ENCODE measurements at regions not wholly inside any gene's neighbourhood (a gene's known extent, or its start where the extent isn't known, plus 50 kb on each side); places are given as distances from the start of the nearest gene placed in this dataset.

DNA sequence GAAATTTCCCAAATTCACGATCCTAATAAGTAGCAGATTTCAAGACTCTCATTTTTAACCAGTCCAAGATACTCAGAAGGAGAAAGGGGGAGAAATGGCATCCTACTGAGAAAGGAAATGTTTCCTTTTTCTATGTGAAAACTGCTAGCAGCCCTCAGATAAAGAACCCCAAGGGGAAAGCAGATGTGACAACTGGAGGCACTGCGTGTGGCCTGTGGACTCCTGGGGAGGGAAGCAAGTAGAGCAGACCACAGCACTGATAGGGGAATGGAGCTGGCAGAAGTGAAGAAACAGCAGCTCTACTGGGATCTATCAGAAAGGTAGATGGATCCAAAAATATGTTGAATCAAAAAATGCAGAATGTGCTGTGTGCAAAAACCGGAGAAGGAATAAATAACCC, 239.7 kb upstream of the API5 start:
- TF ChIP-seq EP300 (IDR thresholded peaks at IDR 0.05) (no peak), POLR2A (IDR thresholded peaks at IDR 0.05) (no peak)
- TF ChIP-seq, protein P1, sequence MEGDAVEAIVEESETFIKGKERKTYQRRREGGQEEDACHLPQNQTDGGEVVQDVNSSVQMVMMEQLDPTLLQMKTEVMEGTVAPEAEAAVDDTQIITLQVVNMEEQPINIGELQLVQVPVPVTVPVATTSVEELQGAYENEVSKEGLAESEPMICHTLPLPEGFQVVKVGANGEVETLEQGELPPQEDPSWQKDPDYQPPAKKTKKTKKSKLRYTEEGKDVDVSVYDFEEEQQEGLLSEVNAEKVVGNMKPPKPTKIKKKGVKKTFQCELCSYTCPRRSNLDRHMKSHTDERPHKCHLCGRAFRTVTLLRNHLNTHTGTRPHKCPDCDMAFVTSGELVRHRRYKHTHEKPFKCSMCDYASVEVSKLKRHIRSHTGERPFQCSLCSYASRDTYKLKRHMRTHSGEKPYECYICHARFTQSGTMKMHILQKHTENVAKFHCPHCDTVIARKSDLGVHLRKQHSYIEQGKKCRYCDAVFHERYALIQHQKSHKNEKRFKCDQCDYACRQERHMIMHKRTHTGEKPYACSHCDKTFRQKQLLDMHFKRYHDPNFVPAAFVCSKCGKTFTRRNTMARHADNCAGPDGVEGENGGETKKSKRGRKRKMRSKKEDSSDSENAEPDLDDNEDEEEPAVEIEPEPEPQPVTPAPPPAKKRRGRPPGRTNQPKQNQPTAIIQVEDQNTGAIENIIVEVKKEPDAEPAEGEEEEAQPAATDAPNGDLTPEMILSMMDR (IDR thresholded peaks at IDR 0.05): no peak
- H3K4me3 ChIP-seq: no peak overlapping the region
- H3K36me3 ChIP-seq: no peaks in the 10 kb centered on the region
- no peak overlapping the region for H3K27ac ChIP-seq
- WGBS, 2 donors: 32 to 56% methylated on average over 3 of the region's 3 CpGs
- no peaks in the 10 kb centered on the region for H3K4me1 ChIP-seq
- H3K27me3 ChIP-seq: no peaks in the 10 kb centered on the region
- DNase-seq (ENCODE audit: low spot score in 2 of 2): no peak
- no peaks in the 10 kb centered on the region for H3K9me3 ChIP-seq

DNA sequence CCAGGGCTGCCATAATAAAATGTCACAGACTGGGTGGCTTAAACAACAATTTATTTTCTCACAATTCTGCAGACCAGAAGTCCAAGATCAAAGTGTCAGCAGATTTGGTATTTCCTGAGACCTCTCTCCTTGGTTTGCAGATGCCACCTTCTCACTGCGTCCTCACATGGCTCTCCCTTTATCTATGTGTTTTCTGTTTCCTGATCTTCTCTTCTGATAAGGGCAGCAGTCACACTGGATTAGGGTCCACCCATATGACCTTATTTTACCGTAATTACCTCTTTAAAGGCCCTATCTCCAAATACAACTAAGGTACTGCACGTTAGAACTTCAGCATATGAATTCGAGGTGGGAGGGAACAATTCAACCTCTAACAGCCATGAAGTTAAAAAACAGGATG, 238.9 kb upstream of the API5 start:
- Histone ChIP-seq H3K27me3 (no peaks in the 10 kb centered on the region), H3K4me1 (no peaks in the 10 kb centered on the region), H3K36me3 (no peaks in the 10 kb centered on the region), H3K9me3 (no peaks in the 10 kb centered on the region), H3K27ac (no peak overlapping the region), H3K4me3 (no peak overlapping the region)
- TF ChIP-seq, protein P1 (IDR thresholded peaks at IDR 0.05): no peak
- TF ChIP-seq EP300 (IDR thresholded peaks at IDR 0.05): no peak
- TF ChIP-seq POLR2A (IDR thresholded peaks at IDR 0.05): no peak
- WGBS, 2 donors: 59 to 80% methylated on average over 4 of the region's 4 CpGs
- DNase-seq (ENCODE audit: low spot score in 2 of 2): no peak

DNA sequence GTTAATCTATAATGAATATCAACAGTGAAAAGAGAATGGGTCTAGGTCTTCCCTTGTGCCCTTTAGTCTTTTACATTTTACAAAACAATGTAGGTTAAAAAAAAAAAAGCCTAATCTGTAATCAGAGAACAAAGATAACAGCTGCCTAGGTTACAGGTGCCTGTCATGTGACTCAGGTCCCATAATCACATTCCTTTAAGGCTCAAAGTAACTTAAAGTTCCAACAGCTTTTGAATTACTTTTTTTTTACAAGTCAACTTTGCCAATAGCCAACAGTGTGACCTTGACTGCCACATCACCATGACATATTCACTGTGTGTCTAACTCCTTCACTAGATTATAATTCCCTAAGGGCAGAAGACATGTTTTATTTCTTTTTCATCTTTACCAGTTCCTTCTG, 237.0 kb upstream of the API5 start:
- Histone ChIP-seq H3K27me3 (no peaks in the 10 kb centered on the region), H3K36me3 (no peaks in the 10 kb centered on the region), H3K27ac (no peak overlapping the region), H3K4me3 (no peak overlapping the region), H3K4me1 (no peaks in the 10 kb centered on the region), H3K9me3 (no peaks in the 10 kb centered on the region)
- no peak for DNase-seq (ENCODE audit: low spot score in 2 of 2)
- TF ChIP-seq, protein P1 (IDR thresholded peaks at IDR 0.05): no peak
- TF ChIP-seq EP300 (IDR thresholded peaks at IDR 0.05): no peak
- no peak for TF ChIP-seq POLR2A (IDR thresholded peaks at IDR 0.05)

DNA sequence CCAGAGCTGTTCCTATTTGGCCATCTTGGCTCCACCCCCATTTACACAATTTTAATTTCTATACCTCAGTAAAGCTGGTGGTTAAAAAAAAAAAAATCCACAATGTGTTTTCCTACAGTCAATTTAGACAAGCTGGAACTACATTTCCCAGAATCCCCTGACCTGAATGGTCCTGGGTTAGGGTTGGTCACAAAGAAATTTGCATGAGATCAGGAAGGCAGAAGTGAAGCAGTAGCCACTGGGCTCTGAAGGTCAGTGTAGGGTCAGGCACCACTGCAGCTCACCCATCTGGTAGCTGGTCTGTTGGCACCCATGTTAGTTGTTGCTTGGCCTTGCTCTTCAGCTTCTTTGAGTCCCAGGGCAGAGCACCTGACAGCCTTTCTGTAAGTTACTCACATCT, 210.7 kb upstream of the API5 start:
- peaks cover 0 to 6% (median 0%) of the 10 kb centered on the region in 4 donors for H3K9me3 ChIP-seq
- no peak for DNase-seq (ENCODE audit: low spot score in 2 of 2)
- H3K27me3 ChIP-seq: no peaks in the 10 kb centered on the region
- no peaks in the 10 kb centered on the region for H3K4me1 ChIP-seq
- H3K4me3 ChIP-seq: no peak overlapping the region
- no peak for TF ChIP-seq POLR2A (IDR thresholded peaks at IDR 0.05)
- no peak for TF ChIP-seq EP300 (IDR thresholded peaks at IDR 0.05)
- TF ChIP-seq, protein P1 (IDR thresholded peaks at IDR 0.05): no peak
- H3K36me3 ChIP-seq: no peaks in the 10 kb centered on the region
- no peak overlapping the region for H3K27ac ChIP-seq

DNA sequence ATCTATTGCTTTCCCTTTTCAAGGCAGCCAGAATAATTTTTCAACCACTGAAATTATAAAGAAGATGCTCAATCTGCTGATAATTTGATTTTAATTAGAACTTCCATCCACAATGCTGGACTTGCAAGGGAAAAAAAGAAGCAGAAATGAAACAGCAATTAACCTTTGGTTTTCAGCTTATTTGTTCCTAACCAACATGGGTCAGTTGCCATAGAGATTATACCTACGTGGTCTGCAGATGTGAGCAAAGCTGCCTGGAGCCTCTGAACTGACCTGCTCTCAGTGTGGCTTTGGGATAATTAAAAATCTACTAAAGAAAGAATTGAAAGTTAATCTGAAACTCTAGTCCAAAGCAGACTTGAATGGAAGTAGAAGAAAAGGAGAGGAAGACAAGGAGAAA, 195.7 kb upstream of the API5 start:
- DNase-seq (ENCODE audit: low spot score in 2 of 2): no peak
- 46 to 59% methylated on average over 1 of the region's 1 CpG for WGBS, 2 donors
- no peaks in the 10 kb centered on the region for H3K9me3 ChIP-seq
- no peak overlapping the region for H3K4me3 ChIP-seq
- no peaks in the 10 kb centered on the region for H3K36me3 ChIP-seq
- no peak overlapping the region for H3K27ac ChIP-seq
- TF ChIP-seq POLR2A (IDR thresholded peaks at IDR 0.05): no peak
- TF ChIP-seq, protein P1 (IDR thresholded peaks at IDR 0.05): no peak
- no peak for TF ChIP-seq EP300 (IDR thresholded peaks at IDR 0.05)
- H3K27me3 ChIP-seq: no peaks in the 10 kb centered on the region
- H3K4me1 ChIP-seq: no peaks in the 10 kb centered on the region
